ENCODE measurements at regions not wholly inside any gene's neighbourhood (a gene's known extent, or its start where the extent isn't known, plus 50 kb on each side); places are given as distances from the start of the nearest gene placed in this dataset.

- DNase-seq (ENCODE audit: low read depth), result no peak
- no peak for TF ChIP-seq CTCF (IDR thresholded peaks at IDR 0.05; ENCODE audit: low read depth, low read length, missing control alignments)
- no peak overlapping the region for H3K4me3 ChIP-seq (ENCODE audit: low read depth, low read length)
Observed at GRCh38 chrX:4268676-4269075, 555.2 kb upstream of the PRKX start.

DNA sequence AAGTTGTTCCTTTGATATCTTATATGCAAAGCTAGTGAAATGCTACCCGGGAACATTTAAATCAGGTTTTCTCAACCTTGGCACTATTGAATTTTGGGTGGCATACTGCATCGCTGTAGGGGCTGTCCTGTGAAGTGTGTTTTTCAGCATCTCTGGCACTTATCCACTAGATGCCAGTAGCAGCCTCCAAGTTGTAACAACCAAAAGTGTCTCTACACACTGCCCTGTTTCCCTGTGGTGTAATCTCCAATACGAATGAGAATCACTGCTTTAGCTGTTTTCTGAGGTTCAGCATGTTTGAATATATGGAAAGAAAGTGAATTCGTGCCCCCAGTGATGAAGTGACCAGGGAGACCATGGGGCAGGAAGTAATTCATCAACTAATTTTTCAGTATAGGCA is 551.6 kb upstream of the PRKX start:
- TF ChIP-seq CTCF (IDR thresholded peaks at IDR 0.05; ENCODE audit: low read depth, low read length, missing control alignments), result no peak

GRCh38 chrX:4263030-4263803 is 549.8 kb upstream of the PRKX start:
- no peak for TF ChIP-seq CTCF (IDR thresholded peaks at IDR 0.05; ENCODE audit: low read depth, low read length, missing control alignments)
- H3K4me3 ChIP-seq (ENCODE audit: low read depth, low read length), result no peak overlapping the region
- DNase-seq (ENCODE audit: low read depth), result no peak

More for the DNA sequence above, 551.6 kb upstream of the PRKX start:
- H3K4me3 ChIP-seq (ENCODE audit: low read depth, low read length), result no peak overlapping the region
- DNase-seq (ENCODE audit: low read depth), result no peak

DNA sequence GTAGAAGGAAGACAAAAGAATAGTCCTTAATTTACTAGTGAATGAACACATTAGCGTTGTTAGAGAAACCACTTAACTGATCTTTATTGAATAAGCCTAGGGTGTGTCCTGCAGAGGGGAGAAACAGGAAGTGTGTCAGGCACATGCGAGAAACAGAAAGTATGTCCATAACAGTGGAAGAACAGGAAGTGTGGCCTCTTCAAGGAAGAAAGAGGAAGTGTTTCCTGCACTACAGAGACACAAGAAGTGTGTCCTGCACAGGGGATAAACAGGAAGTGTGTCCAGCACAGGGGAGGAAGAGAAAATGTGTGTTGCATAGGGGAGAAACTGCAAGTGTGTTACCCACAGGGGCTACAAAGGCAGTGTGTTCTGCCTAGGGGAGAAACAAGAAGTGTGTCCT is 539.6 kb upstream of the PRKX start:
- no peak for TF ChIP-seq CTCF (IDR thresholded peaks at IDR 0.05; ENCODE audit: low read depth, low read length, missing control alignments)
- no peak for DNase-seq (ENCODE audit: low read depth)
- H3K4me3 ChIP-seq (ENCODE audit: low read depth, low read length), result no peak overlapping the region

DNA sequence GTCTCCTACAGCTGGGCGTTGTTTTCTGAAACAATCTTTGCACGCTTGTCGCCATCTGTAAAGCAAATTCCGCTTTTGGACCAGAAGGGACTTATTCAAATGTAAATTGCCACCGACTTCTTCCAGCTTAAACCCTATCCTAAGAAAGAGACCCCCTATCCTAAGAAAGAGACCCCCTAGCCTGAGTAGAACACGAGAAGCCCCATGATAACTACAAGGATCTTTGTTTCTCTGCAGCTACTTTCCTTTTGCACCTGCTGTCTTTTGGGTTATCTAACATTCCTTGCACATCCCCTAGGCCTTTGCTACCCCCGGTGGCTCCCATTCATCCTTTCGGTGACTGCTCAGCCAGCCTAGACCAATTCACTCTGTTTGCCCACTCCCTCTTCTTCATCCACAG is 536.0 kb upstream of the PRKX start:
- no peak for TF ChIP-seq CTCF (IDR thresholded peaks at IDR 0.05; ENCODE audit: low read depth, low read length, missing control alignments)
- no peak overlapping the region for H3K4me3 ChIP-seq (ENCODE audit: low read depth, low read length)
- no peak for DNase-seq (ENCODE audit: low read depth)

DNA sequence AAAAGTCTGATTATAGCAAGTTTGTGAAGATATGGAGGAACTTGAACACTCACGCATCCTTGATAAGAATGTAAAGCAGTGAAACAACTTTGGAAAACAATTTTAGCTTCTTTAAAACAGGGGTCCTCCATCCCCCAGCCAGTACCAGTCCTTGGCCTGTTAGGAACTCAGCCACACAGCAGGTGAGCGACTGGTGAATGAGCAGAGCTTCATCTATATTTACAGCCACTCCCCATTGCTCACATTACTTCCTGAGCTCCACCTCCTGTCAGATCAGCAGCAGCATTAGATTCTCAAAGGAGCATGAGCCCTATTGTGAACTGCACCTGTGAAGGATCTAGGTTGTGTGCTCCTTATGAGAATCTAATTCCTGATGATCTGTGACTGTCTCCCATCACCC is 530.3 kb upstream of the PRKX start:
- no peak for DNase-seq (ENCODE audit: low read depth)
- no peak overlapping the region for H3K4me3 ChIP-seq (ENCODE audit: low read depth, low read length)
- no peak for TF ChIP-seq CTCF (IDR thresholded peaks at IDR 0.05; ENCODE audit: low read depth, low read length, missing control alignments)

All from GM12864 (cell line).